Loucy (cell line): ENCODE measurements at regions not wholly inside any gene's neighbourhood (a gene's known extent, or its start where the extent isn't known, plus 50 kb on each side); places are given as distances from the start of the nearest gene placed in this dataset.

Experiments used
- H2AFZ ChIP-seq: fragments of 200-600 bp; sonication (generic); 2 replicates; pipeline ENCODE4 v1.6.0; 2016; ENCODE audit warnings: antibody characterized with exemption, mild to moderate bottlenecking, low read length, moderate library complexity
- H3F3A ChIP-seq: fragments of 200-600 bp; 2 replicates; pipeline ENCODE4 v1.6.0; 2016; ENCODE audit warnings: antibody characterized with exemption, low read depth, mild to moderate bottlenecking
- H3K27me3 ChIP-seq: fragments of 200-600 bp; sonication (generic); 2 replicates; pipeline ENCODE4 v1.6.1; 2014; ENCODE audit warnings: low read length, mild to moderate bottlenecking; ENCODE audit not compliant: insufficient read depth, poor library complexity, severe bottlenecking
- H3K36me3 ChIP-seq: fragments of 200-600 bp; sonication (generic); 2 replicates; pipeline ENCODE4 v1.6.1; 2016; ENCODE audit warnings: low read length; ENCODE audit not compliant: insufficient read depth
- H3K4me1 ChIP-seq: fragments of 200-600 bp; sonication (generic); 2 replicates; pipeline ENCODE4 v1.5.1; 2014; ENCODE audit warnings: low read length, mild to moderate bottlenecking; ENCODE audit not compliant: insufficient read depth, poor library complexity, severe bottlenecking
- H3K4me2 ChIP-seq: fragments of 200-600 bp; sonication (generic); 2 replicates; pipeline ENCODE4 v1.6.0; 2014; ENCODE audit warnings: antibody characterized with exemption, low read length, low read depth, mild to moderate bottlenecking; ENCODE audit not compliant: poor library complexity, severe bottlenecking
- H3K4me3 ChIP-seq: fragments of 200-600 bp; sonication (generic); 2 replicates; pipeline ENCODE4 v1.5.1; 2014; ENCODE audit warnings: low read length, mild to moderate bottlenecking, mixed read lengths; ENCODE audit not compliant: poor library complexity, severe bottlenecking
- H3K79me2 ChIP-seq: fragments of 200-600 bp; sonication (generic); 2 replicates; pipeline ENCODE4 v1.6.1; 2014; ENCODE audit warnings: low read length; ENCODE audit not compliant: insufficient read depth
- H3K9ac ChIP-seq: fragments of 200-600 bp; sonication (generic); 2 replicates; pipeline ENCODE4 v1.6.0; 2014; ENCODE audit warnings: mild to moderate bottlenecking, low read depth, low read length, moderate library complexity; ENCODE audit not compliant: poor library complexity, severe bottlenecking
- H3K9me2 ChIP-seq: fragments of 200-600 bp; sonication (generic); replicated peaks from 2 replicates; pipeline ENCODE4 v1.6.1; 2016; ENCODE audit warnings: low read depth, low read length, mixed read lengths
- H3K9me3 ChIP-seq: fragments of 200-600 bp; sonication (generic); 2 replicates; pipeline ENCODE4 v1.6.1; 2014; ENCODE audit warnings: mild to moderate bottlenecking, antibody characterized with exemption, low read length, low read depth; ENCODE audit not compliant: insufficient read depth
- H4K20me1 ChIP-seq: fragments of 200-600 bp; sonication (generic); 2 replicates; pipeline ENCODE4 v1.6.0; 2014; ENCODE audit warnings: antibody characterized with exemption, low read length, mild to moderate bottlenecking; ENCODE audit not compliant: insufficient read depth, poor library complexity, severe bottlenecking
- CTCF ChIP-seq: fragments of 200-600 bp; sonication (generic); conservative IDR thresholded peaks from 2 replicates; pipeline ENCODE4 v1.5.1; 2014; ENCODE audit warnings: mild to moderate bottlenecking, antibody characterized with exemption, low read length
- EZH2phosphoT487 ChIP-seq: fragments of 200-600 bp; IDR thresholded peaks from 2 replicates; pipeline ENCODE4 v1.6.1; 2018; ENCODE audit warnings: antibody characterized with exemption, mild to moderate bottlenecking, moderate library complexity, borderline replicate concordance

- H3K36me3 ChIP-seq, result no peaks in the 10 kb centered on the region
- no peaks in the 10 kb centered on the region for H3K27me3 ChIP-seq
- TF ChIP-seq CTCF (no peak), EZH2phosphoT487 (no peak)
- no peaks in the 10 kb centered on the region for H3K9me2 ChIP-seq
- H3K9ac ChIP-seq, result no peak overlapping the region
- no peaks in the 10 kb centered on the region for H3F3A ChIP-seq
- H3K4me2 ChIP-seq, result no peak overlapping the region
- H3K79me2 ChIP-seq, result no peaks in the 10 kb centered on the region
- H3K4me1 ChIP-seq, result no peaks in the 10 kb centered on the region
- H3K9me3 ChIP-seq, result no peaks in the 10 kb centered on the region
- H3K4me3 ChIP-seq, result no peak overlapping the region
- H2AFZ ChIP-seq, result no peak overlapping the region
- no peaks in the 10 kb centered on the region for H4K20me1 ChIP-seq
These were observed 206.7 kb upstream of the POT1 start for GRCh38 chr7:125136341-125136740.

GRCh38 chr7:125130173-125130572, 200.5 kb upstream of the POT1 start:
- Histone ChIP-seq H3F3A (no peaks in the 10 kb centered on the region), H4K20me1 (no peaks in the 10 kb centered on the region), H3K4me3 (no peak overlapping the region), H3K9ac (no peak overlapping the region), H3K9me3 (no peaks in the 10 kb centered on the region; the same call in 1 of the 2 replicates), H3K4me2 (no peak overlapping the region), H3K79me2 (no peaks in the 10 kb centered on the region), H2AFZ (no peak overlapping the region), H3K4me1 (no peaks in the 10 kb centered on the region), H3K36me3 (no peaks in the 10 kb centered on the region), H3K9me2 (no peaks in the 10 kb centered on the region), H3K27me3 (no peaks in the 10 kb centered on the region)
- TF ChIP-seq EZH2phosphoT487, result no peak
- TF ChIP-seq CTCF, result no peak

DNA sequence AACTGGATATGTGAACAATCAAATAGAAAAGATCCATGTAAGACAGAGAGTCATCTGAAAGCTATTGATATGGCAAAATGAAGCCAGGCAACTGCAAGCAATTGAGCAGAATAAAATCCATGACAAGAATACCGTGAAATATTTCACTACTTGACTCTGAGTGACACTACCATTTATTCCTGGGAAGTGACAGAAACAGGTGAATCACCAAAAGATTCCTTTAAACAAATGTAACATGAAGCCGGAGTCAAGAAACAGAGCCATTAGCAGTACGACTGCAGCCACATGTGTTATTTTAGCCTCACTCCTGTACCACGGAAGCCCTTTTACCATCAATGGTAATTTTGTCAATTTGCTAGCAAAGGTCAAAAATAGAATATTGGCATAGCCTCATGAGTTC, 197.7 kb upstream of the POT1 start:
- Histone ChIP-seq H3K9ac (no peak overlapping the region), H3K9me3 (no peaks in the 10 kb centered on the region; the same call in 1 of the 2 replicates), H3F3A (no peaks in the 10 kb centered on the region), H3K36me3 (no peaks in the 10 kb centered on the region), H3K4me1 (no peaks in the 10 kb centered on the region), H2AFZ (no peak overlapping the region), H3K79me2 (no peaks in the 10 kb centered on the region), H3K27me3 (no peaks in the 10 kb centered on the region), H3K9me2 (no peaks in the 10 kb centered on the region), H3K4me3 (no peak overlapping the region), H3K4me2 (no peak overlapping the region), H4K20me1 (no peaks in the 10 kb centered on the region)
- TF ChIP-seq CTCF (no peak), EZH2phosphoT487 (no peak)
